T-helper 1 cell treated with Interleukin-12 subunit alpha and Interleukin-12 subunit beta and Interleukin-4 antibody, amounts not matched to agents 30 ng/mL and 1 ng/mL, for 36 hours (primary cell): ENCODE measurements at regions not wholly inside any gene's neighbourhood (a gene's known extent, or its start where the extent isn't known, plus 50 kb on each side); places are given as distances from the start of the nearest gene placed in this dataset.
"Not testable (repeated sequence)": the region's sequence is repeated elsewhere in the genome, so short reads cannot be mapped to it uniquely, and the experiment has no call there.

Experiments
- intact Hi-C: fragments of 100-400 bp; cut with micrococcal nuclease; formaldehyde crosslinking; loops from one replicate; pipeline ENCODE4 v1.15.1; 2024

DNA sequence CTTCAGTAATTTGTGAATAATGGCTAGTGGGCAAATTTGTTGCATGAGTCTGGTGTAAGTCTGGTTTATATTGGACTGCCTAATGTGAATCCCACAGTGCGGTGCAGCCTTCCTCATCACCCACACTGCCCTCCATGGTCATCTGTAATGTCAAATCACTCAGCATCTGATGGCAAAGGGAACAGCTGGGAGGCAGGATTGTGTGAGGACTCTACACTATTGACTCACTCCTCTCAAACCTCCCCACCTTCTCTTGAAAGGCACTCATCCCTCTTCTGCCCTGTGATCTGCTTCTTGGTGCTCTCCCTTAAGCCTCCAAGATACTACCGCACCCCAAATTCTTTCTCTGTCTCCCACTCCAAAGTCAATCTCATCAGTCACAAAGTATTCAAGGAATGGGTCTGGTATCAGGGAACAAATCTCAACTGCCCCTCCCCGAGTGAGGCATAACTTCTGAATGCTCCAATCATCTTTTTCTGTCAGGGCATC lies 146.0 kb upstream of the BEND6 start:
- intact Hi-C loops: no loop called here

DNA sequence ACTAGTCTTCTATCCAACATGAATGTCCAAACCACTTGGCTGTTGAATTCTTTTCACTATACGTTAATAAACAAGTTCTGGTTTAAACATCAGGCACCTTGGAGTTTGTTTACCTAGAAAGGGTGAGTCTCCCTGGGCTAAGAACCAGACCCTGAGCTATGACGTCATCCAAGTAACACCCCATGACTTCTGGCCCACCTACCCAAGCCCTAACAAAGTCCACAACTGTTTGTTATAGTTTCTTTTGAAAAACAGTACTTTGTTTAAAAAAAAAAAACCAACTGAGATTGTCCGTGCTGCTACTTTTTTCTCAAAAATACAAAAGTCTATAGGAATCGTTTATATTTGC lies 146.9 kb upstream of the BEND6 start:
- intact Hi-C loops: no loop called here

DNA sequence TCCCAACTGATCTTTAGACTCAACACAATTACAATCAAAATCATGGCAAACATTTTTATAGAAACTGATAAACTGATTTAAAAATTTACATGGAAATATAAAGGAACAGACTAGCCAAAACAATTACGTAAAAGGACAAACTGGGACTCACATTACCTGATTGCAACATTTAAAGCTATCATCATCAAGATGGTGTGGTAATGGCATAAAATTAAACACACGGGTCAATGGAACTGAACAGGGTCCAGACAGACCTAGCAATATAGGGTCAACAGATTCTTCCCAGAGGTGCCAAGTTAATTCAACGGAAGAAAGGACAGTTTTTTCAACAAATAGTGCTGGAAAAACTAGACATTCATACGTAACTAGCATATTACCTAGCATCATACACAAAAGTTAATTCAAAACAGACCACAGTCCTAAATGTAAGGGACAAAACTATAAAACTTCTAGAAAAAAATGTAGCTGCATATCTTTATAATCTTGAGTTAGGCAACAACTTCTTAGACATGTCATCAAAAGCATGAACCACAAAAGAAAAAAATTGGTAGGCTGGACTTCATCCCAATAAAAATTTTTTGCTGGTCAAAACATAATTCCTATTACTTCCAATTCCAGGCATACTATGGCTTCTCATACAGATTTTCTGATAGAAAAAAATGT lies 147.4 kb upstream of the BEND6 start:
- intact Hi-C loops: no loop called here

DNA sequence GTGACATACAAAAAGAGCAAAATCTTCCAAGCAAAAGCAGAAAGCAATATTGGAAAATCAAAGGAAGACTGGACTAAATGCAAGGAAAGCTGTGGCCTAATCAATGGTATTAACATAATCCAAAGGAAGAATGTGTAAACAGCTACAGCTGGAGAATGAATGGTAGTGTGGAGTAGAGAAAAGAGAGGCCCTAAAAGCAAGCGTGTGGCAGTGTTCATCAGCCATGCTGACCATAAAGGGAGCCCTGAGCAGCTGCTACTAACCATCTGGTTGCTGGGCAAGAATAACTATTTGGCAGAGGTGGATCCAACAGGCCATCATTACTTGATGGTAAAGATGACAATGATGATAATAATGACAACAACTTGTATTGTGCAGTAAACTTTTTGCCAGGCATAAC lies 148.5 kb upstream of the BEND6 start:
- intact Hi-C loops: no loop called here

DNA sequence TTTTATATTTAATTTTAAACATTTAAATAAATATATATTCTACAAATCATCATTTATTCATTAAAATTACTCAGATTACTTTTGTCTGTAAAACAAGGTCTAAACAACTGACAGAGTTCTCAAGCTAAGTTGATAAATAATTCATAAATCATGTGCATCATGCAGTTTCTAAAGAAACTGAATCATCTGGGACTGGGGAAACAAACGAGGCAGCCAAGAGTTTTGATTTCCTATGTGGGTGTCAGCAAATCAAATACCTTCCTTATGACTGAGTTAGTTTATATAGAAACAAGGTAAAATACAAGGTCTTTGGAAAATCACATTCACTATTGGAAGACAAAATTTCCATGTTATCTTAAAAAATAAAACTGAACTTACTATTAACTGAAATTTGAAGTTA lies 149.9 kb upstream of the BEND6 start:
- intact Hi-C loops: no loop called here

DNA sequence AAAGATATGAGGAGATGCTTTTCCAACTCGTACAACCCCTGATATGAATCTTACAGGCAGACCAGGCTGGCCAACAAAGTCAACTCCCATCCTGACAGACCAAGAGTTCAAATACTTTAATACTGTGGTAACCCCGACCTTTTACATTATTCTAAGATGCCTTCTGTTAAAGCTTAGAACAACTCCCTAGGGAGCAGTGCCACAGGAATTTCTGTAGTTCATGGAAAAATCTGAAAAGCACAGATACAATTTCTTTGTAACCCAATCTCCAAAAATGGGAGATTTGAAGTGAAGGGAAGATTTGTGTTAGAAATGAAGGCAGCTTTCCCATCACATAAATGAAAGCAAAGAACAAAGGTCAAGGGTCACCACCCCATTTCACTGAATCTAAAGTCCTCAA lies 151.3 kb upstream of the BEND6 start:
- intact Hi-C loops: no loop called here

DNA sequence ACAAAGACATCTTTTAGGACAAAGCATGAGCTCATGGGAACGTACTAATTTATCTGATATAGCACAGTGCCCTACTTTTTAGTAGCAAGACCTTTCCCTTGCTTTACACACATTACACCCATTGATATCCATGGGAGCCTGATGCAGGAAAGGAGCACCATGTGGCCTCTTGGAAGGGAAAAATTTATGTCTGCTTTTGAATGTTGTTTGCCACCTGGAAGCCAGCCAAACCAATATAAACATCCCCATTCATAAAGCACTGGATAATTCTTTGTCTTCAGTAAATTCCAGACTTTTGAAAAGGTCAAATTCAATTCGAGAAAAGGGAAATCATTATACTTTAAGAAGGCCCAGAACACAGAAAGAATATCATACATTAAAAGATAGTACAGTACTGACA lies 152.3 kb upstream of the BEND6 start:
- intact Hi-C loops: no loop called here

DNA sequence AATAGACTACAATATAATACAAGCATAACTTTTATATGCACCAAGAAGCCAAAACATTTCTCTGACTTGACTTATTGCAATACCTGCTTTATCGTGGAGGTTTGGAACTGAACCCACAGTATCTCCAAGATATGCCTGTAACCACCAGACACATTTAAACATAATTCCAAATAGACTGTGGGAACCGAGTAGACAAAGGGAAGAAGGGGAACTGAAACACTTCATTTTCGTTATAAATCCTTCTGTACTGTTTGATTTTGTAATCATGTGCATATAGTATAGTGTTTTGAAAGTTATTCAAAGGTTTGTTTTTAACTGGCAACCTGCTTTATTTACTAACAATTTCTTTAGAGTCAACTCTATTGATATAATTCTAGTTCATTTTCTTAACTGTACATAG lies 154.9 kb upstream of the BEND6 start:
- intact Hi-C loops: no loop called here

DNA sequence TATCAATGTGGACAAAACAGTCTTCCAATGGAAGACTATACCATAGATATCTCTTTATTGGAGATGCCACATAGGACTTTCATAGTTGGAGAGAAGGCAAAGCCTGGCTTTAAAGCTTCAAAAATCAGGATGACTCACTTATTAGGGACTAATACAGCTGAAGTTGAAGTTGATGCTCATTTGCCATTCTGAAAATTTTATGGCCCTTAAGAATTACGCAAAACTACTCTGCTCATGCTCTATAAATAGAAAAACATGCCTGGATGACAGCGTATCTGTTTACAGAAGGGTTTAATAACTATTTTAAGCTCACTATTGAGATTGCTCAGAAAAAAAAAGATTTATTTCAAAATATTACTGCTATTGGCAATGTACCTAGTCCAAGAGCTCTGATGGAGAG lies 155.5 kb upstream of the DST start:
- intact Hi-C loops: no loop called here

DNA sequence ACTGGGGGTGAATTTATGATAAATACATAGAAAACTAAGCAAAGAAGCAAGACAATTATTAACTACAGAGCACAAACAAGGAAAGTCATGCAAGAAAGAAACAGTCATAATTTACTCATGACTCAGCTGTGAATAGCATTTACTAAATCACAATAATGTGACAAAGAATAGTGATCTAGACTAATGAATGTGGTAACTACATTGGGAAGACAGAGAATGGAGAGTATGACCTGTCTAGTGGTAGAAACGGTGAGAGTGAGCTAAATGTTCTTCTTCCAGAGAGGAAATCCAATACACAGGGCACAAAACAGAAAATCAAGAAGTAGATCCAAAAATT lies 153.5 kb upstream of the DST start:
- intact Hi-C loops: no loop called here

DNA sequence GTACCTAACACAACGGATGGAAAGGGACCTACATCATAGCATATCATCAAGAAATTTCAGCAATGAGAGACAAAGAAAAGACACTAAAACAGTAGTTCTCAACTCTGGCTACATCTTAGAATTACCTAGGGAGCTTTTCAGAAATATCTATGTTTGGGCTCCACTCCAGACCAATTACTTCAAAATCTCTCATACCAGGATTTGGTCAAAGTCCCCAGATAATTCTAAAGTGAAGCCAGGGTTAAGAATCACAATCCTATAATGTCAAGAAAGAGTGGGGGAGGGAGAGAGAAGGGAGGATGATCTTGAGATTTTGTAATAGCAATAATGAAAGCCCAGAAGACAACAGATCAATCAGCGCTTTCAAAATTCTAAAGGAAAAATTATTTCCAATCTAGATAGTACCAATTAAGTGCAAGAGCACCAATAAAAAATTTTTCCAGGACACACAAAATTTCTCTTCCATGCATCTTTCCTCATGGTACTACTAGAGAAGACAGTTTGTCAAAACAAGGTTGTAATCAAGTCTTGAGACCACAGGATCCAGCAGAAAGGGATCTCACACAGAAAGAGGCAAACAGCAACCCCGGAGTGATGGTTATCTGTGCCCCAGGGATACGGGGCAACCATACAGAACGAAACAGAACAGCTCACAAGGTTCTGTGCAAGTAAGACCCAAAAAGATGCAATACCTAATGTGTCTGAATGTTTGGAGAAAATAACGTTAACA lies 152.9 kb upstream of the DST start:
- intact Hi-C loops: no loop called here

DNA sequence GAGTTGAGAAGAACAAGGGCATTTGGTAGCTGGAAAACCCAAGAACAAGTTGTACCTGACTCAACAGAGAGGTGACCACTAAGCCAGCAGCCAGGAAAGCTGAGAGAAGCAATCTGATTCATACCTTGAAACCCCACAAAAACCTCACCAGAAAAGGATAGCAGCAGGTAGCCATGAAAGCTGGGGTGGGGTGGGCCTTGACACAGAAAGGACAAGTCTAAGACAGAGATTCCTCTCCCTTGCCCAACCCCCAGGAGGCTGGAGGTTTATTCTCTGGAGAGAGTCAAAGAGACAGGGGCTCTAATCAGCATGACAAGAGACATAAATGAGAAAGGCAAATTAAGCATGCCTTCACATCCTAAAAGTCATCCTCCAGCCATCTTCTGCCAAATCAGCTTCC lies 151.7 kb upstream of the DST start:
- intact Hi-C loops: no loop called here

DNA sequence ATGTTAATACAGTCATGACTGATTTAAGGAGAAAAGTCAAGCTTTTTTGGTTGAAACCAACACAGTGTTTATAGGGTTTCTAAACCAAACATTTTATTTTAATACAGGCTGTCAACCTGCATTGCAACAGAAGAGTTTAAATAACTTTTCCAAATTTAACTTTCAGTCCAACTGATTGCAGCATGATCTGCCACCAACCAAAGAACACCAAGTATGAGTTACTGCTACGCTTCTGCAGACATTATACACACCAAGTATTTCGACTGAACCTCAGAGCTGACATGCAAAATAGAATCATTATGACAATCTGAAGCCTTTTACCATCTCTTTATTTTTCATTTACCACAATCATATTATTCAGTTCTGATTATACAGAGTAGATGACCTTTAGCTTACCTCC lies 151.2 kb upstream of the DST start:
- intact Hi-C loops: no loop called here

DNA sequence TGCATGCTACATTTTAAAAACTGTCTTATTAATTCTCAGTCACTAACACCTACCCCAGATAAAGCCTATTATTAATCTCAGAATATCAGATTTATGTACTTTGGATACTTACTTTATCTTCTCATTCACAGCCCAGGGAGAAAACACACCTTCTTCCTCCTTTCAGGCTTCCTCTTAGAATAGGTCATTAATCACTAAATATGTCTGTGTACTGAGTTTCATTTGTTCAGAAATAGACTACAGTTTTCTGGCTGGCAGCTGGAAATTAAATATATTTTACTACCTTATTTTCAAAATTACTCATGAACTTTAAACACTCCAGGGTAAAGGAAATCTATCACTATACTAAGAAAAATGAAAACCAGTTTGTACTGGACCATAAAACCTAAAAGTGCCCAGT lies 147.7 kb upstream of the DST start:
- intact Hi-C loops: no loop called here

DNA sequence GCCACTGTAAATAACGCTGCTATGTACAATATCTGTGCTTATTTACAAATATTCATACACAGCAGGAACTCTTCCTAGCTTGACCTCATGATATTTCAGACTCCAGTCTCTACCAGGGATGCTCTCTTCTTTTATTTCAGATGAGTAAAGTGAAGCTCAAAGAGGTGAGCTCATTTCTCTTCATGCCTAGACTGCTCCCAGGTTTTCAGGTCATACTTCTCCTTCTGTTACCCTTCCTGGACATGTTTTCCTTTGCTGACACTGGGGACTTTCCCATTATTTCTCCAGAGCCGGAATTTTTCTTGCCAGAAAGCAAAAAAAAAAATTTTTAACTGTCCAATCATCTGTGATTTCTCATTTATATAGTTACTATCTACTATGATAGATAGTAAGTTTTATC lies 147.2 kb upstream of the DST start:
- intact Hi-C loops: no loop called here

DNA sequence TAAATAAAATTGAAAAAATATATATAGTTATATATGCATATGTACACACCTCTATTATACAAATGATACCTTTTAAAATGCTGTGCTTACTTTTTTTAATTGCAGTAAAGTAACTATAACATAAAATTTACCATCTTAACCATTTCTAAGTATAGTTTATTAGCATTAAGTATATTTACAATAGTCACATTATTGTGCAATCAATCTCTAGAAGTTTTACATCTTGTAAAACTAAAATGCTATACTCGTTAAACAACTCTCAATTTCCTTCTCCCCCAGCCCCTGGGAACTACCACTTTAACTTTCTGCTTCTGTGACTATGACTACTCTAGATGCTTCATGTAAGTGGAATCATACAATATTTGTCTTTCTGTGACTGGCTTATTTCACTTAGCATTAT lies 146.7 kb upstream of the DST start:
- intact Hi-C loops: no loop called here

DNA sequence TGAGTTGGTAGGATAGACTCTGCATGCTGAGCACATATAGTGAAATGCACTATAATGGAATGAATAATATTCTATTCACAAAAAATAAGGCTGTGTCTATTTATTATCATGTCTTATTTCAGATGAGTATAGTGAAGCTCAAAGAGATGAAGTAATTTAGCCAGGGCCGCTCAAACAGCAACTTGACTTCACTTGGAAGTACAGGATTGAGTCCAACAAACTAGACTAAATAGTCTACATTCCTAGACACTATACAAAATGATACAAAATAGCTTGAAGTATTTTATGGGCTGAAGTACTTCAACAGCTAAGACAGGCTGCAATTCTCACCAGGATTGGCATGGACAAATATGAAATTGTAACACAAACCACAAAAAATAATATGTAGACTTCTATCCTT lies 144.5 kb upstream of the DST start:
- intact Hi-C loops: no loop called here

DNA sequence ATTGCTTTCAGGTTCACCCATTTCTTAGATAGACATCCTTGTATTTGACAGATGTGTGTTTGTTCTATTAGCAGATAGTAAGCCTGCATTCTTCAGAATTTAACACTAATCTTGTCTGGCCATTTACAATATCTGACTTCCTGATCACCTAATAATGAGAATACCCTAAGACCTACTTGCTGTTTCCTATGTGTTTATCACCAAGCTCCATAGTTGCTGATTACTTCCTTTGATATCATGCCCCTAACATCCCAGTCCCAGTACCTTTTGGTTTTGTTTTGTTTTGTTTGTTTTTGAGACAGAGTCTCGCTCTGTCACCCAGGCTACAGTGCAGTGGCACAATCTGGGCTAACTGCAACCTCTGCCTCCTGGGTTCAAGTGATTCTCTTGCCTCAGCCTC lies 143.6 kb upstream of the DST start:
- intact Hi-C loops: no loop called here

DNA sequence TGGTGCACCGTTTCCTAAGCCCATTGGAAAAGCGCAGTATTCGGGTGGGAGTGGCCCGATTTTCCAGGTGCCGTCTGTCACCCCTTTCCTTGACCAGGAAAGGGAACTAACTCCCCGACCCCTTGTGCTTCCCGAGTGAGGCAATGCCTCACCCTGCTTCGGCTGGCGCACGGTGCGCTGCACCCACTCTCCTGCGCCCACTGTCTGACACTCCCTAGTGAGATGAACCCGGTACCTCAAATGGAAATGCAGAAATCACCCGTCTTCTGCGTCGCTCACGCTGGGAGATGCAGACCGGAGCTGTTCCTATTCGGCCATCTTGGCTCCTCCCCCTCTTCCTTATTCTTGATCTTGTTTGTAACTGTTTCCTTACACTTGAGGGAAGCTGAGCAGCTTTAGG lies 142.8 kb upstream of the DST start:
- intact Hi-C loops: not testable (repeated sequence)

DNA sequence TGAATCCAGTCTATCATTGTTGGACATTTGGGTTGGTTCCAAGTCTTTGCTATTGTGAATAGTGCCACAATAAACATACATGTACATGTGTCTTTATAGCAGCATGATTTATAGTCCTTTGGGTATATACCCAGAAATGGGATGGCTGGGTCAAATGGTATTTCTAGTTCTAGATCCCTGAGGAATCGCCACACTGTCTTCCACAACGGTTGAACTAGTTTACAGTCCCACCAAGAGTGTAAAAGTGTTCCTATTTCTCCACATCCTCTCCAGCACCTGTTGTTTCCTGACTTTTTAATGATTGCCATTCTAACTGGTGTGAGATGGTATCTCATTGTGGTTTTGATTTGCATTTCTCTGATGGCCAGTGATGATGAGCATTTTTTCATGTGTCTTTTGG lies 137.4 kb upstream of the DST start:
- intact Hi-C loops: not testable (repeated sequence)

DNA sequence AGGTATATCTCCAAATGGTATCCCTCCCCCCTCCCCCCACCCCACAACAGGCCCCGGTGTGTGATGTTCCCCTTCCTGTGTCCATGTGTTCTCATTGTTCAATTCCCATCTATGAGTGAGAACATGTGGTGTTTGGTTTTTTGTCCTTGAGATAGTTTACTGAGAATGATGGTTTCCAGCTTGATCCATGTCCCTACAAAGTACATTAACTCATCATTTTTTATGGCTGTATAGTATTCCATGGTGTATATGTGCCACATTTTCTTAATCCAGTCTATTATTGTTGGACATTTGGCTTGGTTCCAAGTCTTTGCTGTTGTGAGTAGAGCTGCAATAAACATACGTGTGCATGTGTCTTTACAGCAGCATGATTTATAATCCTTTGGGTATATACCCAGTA lies 135.8 kb upstream of the DST start:
- intact Hi-C loops: not testable (repeated sequence)

DNA sequence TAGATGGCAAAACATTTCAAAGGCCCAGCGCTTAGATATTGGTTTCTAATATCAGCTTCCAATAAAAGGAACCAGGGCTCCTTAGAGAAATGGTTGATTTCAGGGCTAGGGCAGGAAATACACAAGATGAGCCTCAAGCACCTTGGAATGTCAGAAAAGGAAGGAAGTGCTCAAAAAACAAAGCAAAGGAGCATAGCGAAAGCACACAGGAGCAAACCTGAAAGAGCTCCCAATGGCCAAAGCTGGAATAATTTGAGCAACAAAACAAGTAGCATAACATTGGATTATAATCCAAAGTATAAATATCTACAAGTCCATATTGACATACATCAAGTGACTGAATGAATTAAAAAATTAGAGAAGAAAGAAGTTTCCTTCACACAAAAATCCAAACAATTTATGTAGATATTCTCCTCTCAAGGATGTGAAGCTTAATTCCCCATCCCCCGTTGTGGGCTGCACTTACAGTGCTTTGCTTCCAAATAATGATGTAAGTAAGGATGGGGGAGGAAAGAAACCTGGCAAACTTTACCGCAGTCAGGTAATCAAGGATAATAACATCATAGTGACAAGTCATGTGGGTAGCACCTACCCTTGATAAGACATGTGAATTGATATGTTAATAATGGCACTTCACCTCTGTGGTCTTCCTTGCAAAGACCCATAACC lies 132.9 kb upstream of the DST start:
- intact Hi-C loops: no loop called here

DNA sequence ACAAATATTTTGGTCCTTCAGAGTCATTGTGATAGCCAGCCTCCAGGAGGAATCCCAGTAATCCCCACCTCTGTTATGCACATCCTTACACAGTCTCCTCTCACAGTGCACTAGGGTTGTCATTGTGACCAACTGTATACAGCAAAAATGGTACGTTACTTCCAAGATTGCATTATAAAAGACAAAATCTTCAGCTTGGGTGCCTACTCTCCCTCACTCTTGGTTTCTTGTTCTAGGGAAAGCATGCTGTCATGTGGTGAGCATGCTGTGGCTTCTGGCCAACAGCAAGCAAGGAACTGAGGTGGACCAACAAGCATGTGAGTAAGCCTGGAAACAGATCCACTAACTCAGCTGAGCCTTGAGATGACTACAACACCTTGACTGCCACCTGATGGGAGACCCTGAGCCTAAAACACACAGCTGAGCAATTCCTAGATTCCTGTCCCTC lies 130.1 kb upstream of the DST start:
- intact Hi-C loops: no loop called here
